Esophagus (tissue), 2 donors: ENCODE measurements at regions not wholly inside any gene's neighbourhood (a gene's known extent, or its start where the extent isn't known, plus 50 kb on each side); places are given as distances from the start of the nearest gene placed in this dataset.

Experiments
- H3K27ac ChIP-seq, 2 donors: one replicate each; pipeline ENCODE4 v1.5.1; 2013; ENCODE audit warnings: low read depth in 2 of 2, mild to moderate bottlenecking in 2 of 2, inconsistent platforms in 1 of 2, low read length in 1 of 2, moderate library complexity in 1 of 2
- H3K27me3 ChIP-seq, 2 donors: one replicate each; pipeline ENCODE4 v1.6.1; 2013; ENCODE audit warnings: low read length in 2 of 2, control low read depth in 1 of 2, mild to moderate bottlenecking in 1 of 2; ENCODE audit not compliant: insufficient read depth in 2 of 2, control insufficient read depth in 1 of 2
- H3K36me3 ChIP-seq, 2 donors: one replicate each; pipeline ENCODE4 v1.6.1; 2013; ENCODE audit warnings: low read length in 1 of 2; ENCODE audit not compliant: control insufficient read depth in 2 of 2, insufficient read depth in 2 of 2
- H3K4me1 ChIP-seq, 2 donors: one replicate each; pipeline ENCODE4 v1.6.1; 2013; ENCODE audit warnings: low read length in 1 of 2; ENCODE audit not compliant: control insufficient read depth in 2 of 2, insufficient read depth in 2 of 2
- H3K4me3 ChIP-seq, 2 donors: one replicate each; pipeline ENCODE4 v1.5.1; 2013; ENCODE audit warnings: low read length in 2 of 2, mild to moderate bottlenecking in 2 of 2, low read depth in 1 of 2, moderate library complexity in 1 of 2
- H3K9me3 ChIP-seq, 2 donors: one replicate each; pipeline ENCODE4 v1.6.1; 2013; ENCODE audit warnings: mild to moderate bottlenecking in 2 of 2, low read depth in 1 of 2, low read length in 1 of 2, moderate library complexity in 1 of 2; ENCODE audit not compliant: control insufficient read depth in 2 of 2, insufficient read depth in 1 of 2
- WGBS, 2 donors: extraction: QIAGEN DNeasy Blood & Tissue Kit; methylation state at CpG; one replicate each; pipeline ENCODE4 v1.1.7; 2013; 5-methylcytosine and 5-hydroxymethylcytosine counted together
- donor health status: healthy with polysubstance abuse.
- donor health status: Bipolar disorder and iron deficiency.

- Histone ChIP-seq H3K27ac (no peak overlapping the region), H3K4me1 (no peaks in the 10 kb centered on the region), H3K4me3 (no peak overlapping the region), H3K36me3 (no peaks in the 10 kb centered on the region), H3K9me3 (no peaks in the 10 kb centered on the region), H3K27me3 (no peaks in the 10 kb centered on the region)
- WGBS, 2 donors: 90 to 95% methylated on average over 5 of the region's 5 CpGs
Observed at GRCh38 chr10:61554925-61555324, 101.7 kb upstream of the TMEM26 start.

- no peaks in the 10 kb centered on the region for H3K36me3 ChIP-seq
- no peaks in the 10 kb centered on the region for H3K4me1 ChIP-seq
- H3K4me3 ChIP-seq: no peak overlapping the region
- no peak overlapping the region for H3K27ac ChIP-seq
- 60 to 63% methylated on average over 3 of the region's 3 CpGs for WGBS, 2 donors
- no peaks in the 10 kb centered on the region for H3K27me3 ChIP-seq
- no peaks in the 10 kb centered on the region for H3K9me3 ChIP-seq
Observed at GRCh38 chr10:61549861-61550260, 96.7 kb upstream of the TMEM26 start.

- no peaks in the 10 kb centered on the region for H3K27me3 ChIP-seq
- no peaks in the 10 kb centered on the region for H3K4me1 ChIP-seq
- no peak overlapping the region for H3K4me3 ChIP-seq
- H3K36me3 ChIP-seq: no peaks in the 10 kb centered on the region
- no peak overlapping the region for H3K27ac ChIP-seq
- 83 to 85% methylated on average over 4 of the region's 4 CpGs for WGBS, 2 donors
- no peaks in the 10 kb centered on the region for H3K9me3 ChIP-seq
Observed at GRCh38 chr10:61548364-61548763, 95.2 kb upstream of the TMEM26 start.

GRCh38 chr10:61547297-61547696 is 94.1 kb upstream of the TMEM26 start:
- no peaks in the 10 kb centered on the region for H3K9me3 ChIP-seq
- no peaks in the 10 kb centered on the region for H3K36me3 ChIP-seq
- H3K4me3 ChIP-seq: no peak overlapping the region
- 89 to 95% methylated on average over 1 of the region's 1 CpG for WGBS, 2 donors
- no peaks in the 10 kb centered on the region for H3K4me1 ChIP-seq
- no peak overlapping the region for H3K27ac ChIP-seq
- H3K27me3 ChIP-seq: no peaks in the 10 kb centered on the region

- H3K36me3 ChIP-seq: no peaks in the 10 kb centered on the region
- H3K27me3 ChIP-seq: no peaks in the 10 kb centered on the region
- no peaks in the 10 kb centered on the region for H3K4me1 ChIP-seq
- no peaks in the 10 kb centered on the region for H3K9me3 ChIP-seq
- no peak overlapping the region for H3K27ac ChIP-seq
- H3K4me3 ChIP-seq: no peak overlapping the region
- WGBS, 2 donors: 89 to 100% methylated on average over 1 of the region's 1 CpG
Observed at GRCh38 chr10:61545170-61545569, 92.0 kb upstream of the TMEM26 start.

GRCh38 chr10:61543831-61544230 is 90.7 kb upstream of the TMEM26 start:
- H3K9me3 ChIP-seq: no peaks in the 10 kb centered on the region
- no peaks in the 10 kb centered on the region for H3K4me1 ChIP-seq
- no peaks in the 10 kb centered on the region for H3K27me3 ChIP-seq
- no peak overlapping the region for H3K27ac ChIP-seq
- no peaks in the 10 kb centered on the region for H3K36me3 ChIP-seq
- no peak overlapping the region for H3K4me3 ChIP-seq
- WGBS, 2 donors: 55 to 73% methylated on average over 3 of the region's 3 CpGs

- Histone ChIP-seq H3K36me3 (no peaks in the 10 kb centered on the region), H3K9me3 (no peaks in the 10 kb centered on the region), H3K27me3 (no peaks in the 10 kb centered on the region), H3K4me1 (no peaks in the 10 kb centered on the region), H3K27ac (no peak overlapping the region), H3K4me3 (no peak overlapping the region)
Observed at GRCh38 chr10:61542596-61542995, 89.4 kb upstream of the TMEM26 start.

GRCh38 chr10:61541960-61542359 is 88.8 kb upstream of the TMEM26 start:
- H3K9me3 ChIP-seq: no peaks in the 10 kb centered on the region
- H3K36me3 ChIP-seq: no peaks in the 10 kb centered on the region
- no peak overlapping the region for H3K27ac ChIP-seq
- no peak overlapping the region for H3K4me3 ChIP-seq
- no peaks in the 10 kb centered on the region for H3K4me1 ChIP-seq
- 91 to 100% methylated on average over 1 of the region's 1 CpG for WGBS, 2 donors
- no peaks in the 10 kb centered on the region for H3K27me3 ChIP-seq

- 88 to 91% methylated on average over 8 of the region's 8 CpGs for WGBS, 2 donors
- no peaks in the 10 kb centered on the region for H3K27me3 ChIP-seq
- no peak overlapping the region for H3K27ac ChIP-seq
- H3K9me3 ChIP-seq: no peaks in the 10 kb centered on the region
- no peak overlapping the region for H3K4me3 ChIP-seq
- H3K4me1 ChIP-seq: no peaks in the 10 kb centered on the region
- H3K36me3 ChIP-seq: no peaks in the 10 kb centered on the region
Observed at GRCh38 chr10:61539876-61540275, 86.7 kb upstream of the TMEM26 start.

- no peaks in the 10 kb centered on the region for H3K9me3 ChIP-seq
- WGBS, 2 donors: 25 to 28% methylated on average over 1 of the region's 1 CpG
- H3K27me3 ChIP-seq: no peaks in the 10 kb centered on the region
- H3K27ac ChIP-seq: no peak overlapping the region
- no peak overlapping the region for H3K4me3 ChIP-seq
- no peaks in the 10 kb centered on the region for H3K4me1 ChIP-seq
- H3K36me3 ChIP-seq: no peaks in the 10 kb centered on the region
Observed at GRCh38 chr10:61529208-61529607, 76.0 kb upstream of the TMEM26 start.
